ENCODE measurements at regions not wholly inside any gene's neighbourhood (a gene's known extent, or its start where the extent isn't known, plus 50 kb on each side); places are given as distances from the start of the nearest gene placed in this dataset.

- Histone ChIP-seq H3K27ac (replicated peaks; ENCODE audit: low read length) (no peak overlapping the region), H3K18ac (ENCODE audit: low read length) (no peak overlapping the region), H2BK5ac (ENCODE audit: low read length) (no peak overlapping the region), H3K36me3 (replicated peaks in 1 of 2; ENCODE audit: control insufficient read depth in 2 of 2, insufficient read depth in 2 of 2, low read length in 2 of 2) (no peaks in the 10 kb centered on the region), H3K4me1 (ENCODE audit: control insufficient read depth in 2 of 2, insufficient read depth in 1 of 2, low read depth in 1 of 2, low read length in 2 of 2) (peaks cover 21 to 30% of the 10 kb centered on the region in 2 donors), H2AK5ac (ENCODE audit: low read depth, low read length) (no peak overlapping the region), H4K8ac (ENCODE audit: low read depth, low read length) (no peak overlapping the region), H4K91ac (ENCODE audit: low read depth, low read length, poor library complexity) (no peak overlapping the region), H3K23ac (ENCODE audit: low read depth, low read length, poor library complexity) (no peak overlapping the region), H3K4me2 (ENCODE audit: insufficient read depth, low read length, poor library complexity, severe bottlenecking) (no peak overlapping the region), H2AFZ (ENCODE audit: low read length) (no peak overlapping the region), H2BK12ac (ENCODE audit: low read length) (no peak overlapping the region), H3K9me3 (replicated peaks in 1 of 2; ENCODE audit: control insufficient read depth in 2 of 2, insufficient read depth in 1 of 2, low read depth in 1 of 2, low read length in 2 of 2) (no peaks in the 10 kb centered on the region), H3K79me1 (ENCODE audit: low read depth, low read length) (no peaks in the 10 kb centered on the region), H3K4ac (ENCODE audit: low read length) (no peak overlapping the region), H3K4me3 (ENCODE audit: low read length in 2 of 2) (no peak overlapping the region), H3K27me3 (ENCODE audit: control insufficient read depth in 3 of 3, insufficient read depth in 3 of 3, low read depth in 1 of 3, low read length in 3 of 3) (no peaks in the 10 kb centered on the region), H2BK120ac (ENCODE audit: low read depth, low read length) (no peak overlapping the region), H3K9ac (ENCODE audit: low read depth, low read length, poor library complexity) (no peak overlapping the region), H2BK15ac (ENCODE audit: low read length) (no peak overlapping the region), H3K14ac (ENCODE audit: low read length) (no peak overlapping the region)
- DNase-seq (ENCODE audit: low spot score), result no peak
- WGBS, 2 donors (ENCODE audit: extremely low coverage in 2 of 2, insufficient read length in 2 of 2, insufficient replicate concordance in 1 of 2), result no CpG with 5 or more reads among the region's 3 CpGs
Measured at GRCh38 chr15:62888623-62889022, 153.9 kb upstream of the TPM1 start.

GRCh38 chr15:62889141-62889661, 153.3 kb upstream of the TPM1 start:
- Histone ChIP-seq H4K8ac (ENCODE audit: low read depth, low read length) (no peak overlapping the region), H3K27me3 (ENCODE audit: control insufficient read depth in 3 of 3, insufficient read depth in 3 of 3, low read depth in 1 of 3, low read length in 3 of 3) (no peaks in the 10 kb centered on the region), H4K91ac (ENCODE audit: low read depth, low read length, poor library complexity) (no peak overlapping the region), H2AFZ (ENCODE audit: low read length) (no peak overlapping the region), H3K4me2 (ENCODE audit: insufficient read depth, low read length, poor library complexity, severe bottlenecking) (no peak overlapping the region), H3K4ac (ENCODE audit: low read length) (no peak overlapping the region), H3K36me3 (replicated peaks in 1 of 2; ENCODE audit: control insufficient read depth in 2 of 2, insufficient read depth in 2 of 2, low read length in 2 of 2) (no peaks in the 10 kb centered on the region), H3K9me3 (replicated peaks in 1 of 2; ENCODE audit: control insufficient read depth in 2 of 2, insufficient read depth in 1 of 2, low read depth in 1 of 2, low read length in 2 of 2) (no peaks in the 10 kb centered on the region), H2BK120ac (ENCODE audit: low read depth, low read length) (no peak overlapping the region), H3K9ac (ENCODE audit: low read depth, low read length, poor library complexity) (no peak overlapping the region), H2BK15ac (ENCODE audit: low read length) (no peak overlapping the region), H3K18ac (ENCODE audit: low read length) (no peak overlapping the region), H3K14ac (ENCODE audit: low read length) (no peak overlapping the region), H3K79me1 (ENCODE audit: low read depth, low read length) (no peaks in the 10 kb centered on the region), H3K4me3 (ENCODE audit: low read length in 2 of 2) (no peak overlapping the region), H2AK5ac (ENCODE audit: low read depth, low read length) (no peak overlapping the region), H2BK12ac (ENCODE audit: low read length) (no peak overlapping the region), H3K4me1 (ENCODE audit: control insufficient read depth in 2 of 2, insufficient read depth in 1 of 2, low read depth in 1 of 2, low read length in 2 of 2) (peaks cover 20 to 30% of the 10 kb centered on the region in 2 donors), H3K23ac (ENCODE audit: low read depth, low read length, poor library complexity) (no peak overlapping the region), H2BK5ac (ENCODE audit: low read length) (no peak overlapping the region), H3K27ac (replicated peaks; ENCODE audit: low read length) (no peak overlapping the region)
- WGBS, 2 donors (ENCODE audit: extremely low coverage in 2 of 2, insufficient read length in 2 of 2, insufficient replicate concordance in 1 of 2), result no CpG with 5 or more reads among the region's 7 CpGs
- no peak for DNase-seq (ENCODE audit: low spot score)

GRCh38 chr15:62889734-62890505, 152.6 kb upstream of the TPM1 start:
- Histone ChIP-seq H3K4ac (ENCODE audit: low read length) (no peak overlapping the region), H3K23ac (ENCODE audit: low read depth, low read length, poor library complexity) (no peak overlapping the region), H3K18ac (ENCODE audit: low read length) (no peak overlapping the region), H3K9ac (ENCODE audit: low read depth, low read length, poor library complexity) (no peak overlapping the region), H2AK5ac (ENCODE audit: low read depth, low read length) (no peak overlapping the region), H3K27ac (replicated peaks; ENCODE audit: low read length) (no peak overlapping the region), H3K36me3 (replicated peaks in 1 of 2; ENCODE audit: control insufficient read depth in 2 of 2, insufficient read depth in 2 of 2, low read length in 2 of 2) (no peaks in the 10 kb centered on the region), H2AFZ (ENCODE audit: low read length) (no peak overlapping the region), H3K14ac (ENCODE audit: low read length) (no peak overlapping the region), H2BK15ac (ENCODE audit: low read length) (no peak overlapping the region), H2BK12ac (ENCODE audit: low read length) (no peak overlapping the region), H2BK120ac (ENCODE audit: low read depth, low read length) (no peak overlapping the region), H2BK5ac (ENCODE audit: low read length) (no peak overlapping the region), H3K4me1 (ENCODE audit: control insufficient read depth in 2 of 2, insufficient read depth in 1 of 2, low read depth in 1 of 2, low read length in 2 of 2) (peaks cover 20 to 28% of the 10 kb centered on the region in 2 donors), H4K8ac (ENCODE audit: low read depth, low read length) (no peak overlapping the region), H3K4me3 (ENCODE audit: low read length in 2 of 2) (no peak overlapping the region), H4K91ac (ENCODE audit: low read depth, low read length, poor library complexity) (no peak overlapping the region), H3K9me3 (replicated peaks in 1 of 2; ENCODE audit: control insufficient read depth in 2 of 2, insufficient read depth in 1 of 2, low read depth in 1 of 2, low read length in 2 of 2) (no peaks in the 10 kb centered on the region), H3K27me3 (ENCODE audit: control insufficient read depth in 3 of 3, insufficient read depth in 3 of 3, low read depth in 1 of 3, low read length in 3 of 3) (no peaks in the 10 kb centered on the region), H3K79me1 (ENCODE audit: low read depth, low read length) (no peaks in the 10 kb centered on the region), H3K4me2 (ENCODE audit: insufficient read depth, low read length, poor library complexity, severe bottlenecking) (no peak overlapping the region)
- no CpG with 5 or more reads among the region's 5 CpGs for WGBS, 2 donors (ENCODE audit: extremely low coverage in 2 of 2, insufficient read length in 2 of 2, insufficient replicate concordance in 1 of 2)
- no peak for DNase-seq (ENCODE audit: low spot score)

GRCh38 chr15:62894322-62895085, 148.0 kb upstream of the TPM1 start:
- no peak overlapping the region for H3K4ac ChIP-seq (ENCODE audit: low read length)
- no peak for DNase-seq (ENCODE audit: low spot score)
- no peaks in the 10 kb centered on the region for H3K79me1 ChIP-seq (ENCODE audit: low read depth, low read length)
- H2AFZ ChIP-seq (ENCODE audit: low read length), result no peak overlapping the region
- H2BK12ac ChIP-seq (ENCODE audit: low read length), result no peak overlapping the region
- H3K9me3 ChIP-seq (replicated peaks in 1 of 2; ENCODE audit: control insufficient read depth in 2 of 2, insufficient read depth in 1 of 2, low read depth in 1 of 2, low read length in 2 of 2), result no peaks in the 10 kb centered on the region
- no peak overlapping the region for H4K91ac ChIP-seq (ENCODE audit: low read depth, low read length, poor library complexity)
- H3K18ac ChIP-seq (ENCODE audit: low read length), result no peak overlapping the region
- no peak overlapping the region for H3K4me3 ChIP-seq (ENCODE audit: low read length in 2 of 2)
- no peak overlapping the region for H3K27ac ChIP-seq (replicated peaks; ENCODE audit: low read length)
- H3K4me1 ChIP-seq (ENCODE audit: control insufficient read depth in 2 of 2, insufficient read depth in 1 of 2, low read depth in 1 of 2, low read length in 2 of 2), result peaks cover 19 to 22% of the 10 kb centered on the region in 2 donors
- no peak overlapping the region for H3K14ac ChIP-seq (ENCODE audit: low read length)
- no peaks in the 10 kb centered on the region for H3K27me3 ChIP-seq (ENCODE audit: control insufficient read depth in 3 of 3, insufficient read depth in 3 of 3, low read depth in 1 of 3, low read length in 3 of 3)
- no peak overlapping the region for H3K23ac ChIP-seq (ENCODE audit: low read depth, low read length, poor library complexity)
- no peak overlapping the region for H2BK120ac ChIP-seq (ENCODE audit: low read depth, low read length)
- no CpG with 5 or more reads among the region's 10 CpGs for WGBS, 2 donors (ENCODE audit: extremely low coverage in 2 of 2, insufficient read length in 2 of 2, insufficient replicate concordance in 1 of 2)
- no peak overlapping the region for H4K8ac ChIP-seq (ENCODE audit: low read depth, low read length)
- no peak overlapping the region for H2BK5ac ChIP-seq (ENCODE audit: low read length)
- no peak overlapping the region for H2AK5ac ChIP-seq (ENCODE audit: low read depth, low read length)
- no peaks in the 10 kb centered on the region for H3K36me3 ChIP-seq (replicated peaks in 1 of 2; ENCODE audit: control insufficient read depth in 2 of 2, insufficient read depth in 2 of 2, low read length in 2 of 2)
- H2BK15ac ChIP-seq (ENCODE audit: low read length), result no peak overlapping the region
- H3K9ac ChIP-seq (ENCODE audit: low read depth, low read length, poor library complexity), result no peak overlapping the region
- no peak overlapping the region for H3K4me2 ChIP-seq (ENCODE audit: insufficient read depth, low read length, poor library complexity, severe bottlenecking)
